Endothelial cell of umbilical vein (primary cell): ENCODE measurements at regions not wholly inside any gene's neighbourhood (a gene's known extent, or its start where the extent isn't known, plus 50 kb on each side); places are given as distances from the start of the nearest gene placed in this dataset.

ENCODE experiments used
- BruUV-seq: library from RNA; stranded (reverse); fragments of 400-500 nt; replicated peaks from 2 replicates; lab custom pipeline; 2021; lab: Mats Ljungman, UMichigan
- CTCF ChIA-PET: fragments of 300-600, 350-600 bp; sonication (Branson Sonifier 250); formaldehyde crosslinking; loops from one replicate; lab custom pipeline; 2021; ENCODE audit warnings: antibody characterized with exemption, inconsistent platforms; lab: Charles Lee
- POLR2A ChIA-PET: fragments of 300-600, 350-600 bp; sonication (Branson Sonifier 250); formaldehyde crosslinking; loops from one replicate; lab custom pipeline; 2021; ENCODE audit warnings: antibody characterized with exemption, inconsistent platforms; lab: Charles Lee
- DNase-seq: peaks from one replicate; pipeline ENCODE4 v3.0.0-alpha.2; 2011; ENCODE audit warnings: low read depth, low spot score
- FAIRE-seq: peaks from 2 replicates; lab custom pipeline; 2011; peaks lifted over from hg19 to GRCh38; lab: Jason Lieb, UNC
- H2AFZ ChIP-seq: 2 replicates; pipeline ENCODE4 v1.6.0; 2012; ENCODE audit warnings: low read depth, low read length, control low read depth, inconsistent platforms
- H3K27ac ChIP-seq: 2 replicates; pipeline ENCODE4 v1.5.1; 2011; ENCODE audit warnings: low read depth, mild to moderate bottlenecking, control low read depth, low read length, moderate library complexity; ENCODE audit not compliant: insufficient read depth
- H3K27me3 ChIP-seq, 2 experiments: 2 replicates each; pipeline versions ENCODE4 v1.6.0 to v1.6.1; 2011; ENCODE audit warnings: low read length in 2 of 2, mixed read lengths in 1 of 2; ENCODE audit not compliant: control insufficient read depth in 2 of 2, insufficient read depth in 2 of 2
- H3K36me3 ChIP-seq, 2 experiments: 2 replicates in 1 of 2; 3 replicates in 1 of 2; pipeline ENCODE4 v1.5.1; 2011; ENCODE audit warnings: low read length in 2 of 2, mild to moderate bottlenecking in 1 of 2, moderate library complexity in 1 of 2; ENCODE audit not compliant: control insufficient read depth in 2 of 2, insufficient read depth in 2 of 2; ENCODE audit errors: extremely low read depth in 1 of 2
- H3K4me1 ChIP-seq: 3 replicates; pipeline ENCODE4 v1.5.1; 2011; ENCODE audit warnings: mild to moderate bottlenecking, low read length; ENCODE audit not compliant: control insufficient read depth, insufficient read depth; ENCODE audit errors: extremely low read depth
- H3K4me2 ChIP-seq: 2 replicates; pipeline ENCODE4 v1.6.1; 2011; ENCODE audit warnings: low read length, control low read depth, mixed read lengths; ENCODE audit not compliant: insufficient read depth
- H3K4me3 ChIP-seq, 3 experiments: fragments of 200-600 bp in 1 of 3; sonication (generic), shearing (Covaris generic) in 1 of 3; replicated peaks in 1 of 3; 2 replicates each; pipeline ENCODE4 v1.5.1; 2011 to 2016; ENCODE audit warnings: control low read depth in 3 of 3, low read length in 3 of 3, mild to moderate bottlenecking in 2 of 3, inconsistent platforms in 1 of 3, low read depth in 1 of 3, moderate library complexity in 1 of 3; ENCODE audit not compliant: insufficient read depth in 1 of 3
- H3K79me2 ChIP-seq: 2 replicates; pipeline ENCODE4 v1.6.0; 2012; ENCODE audit warnings: low read length, inconsistent platforms; ENCODE audit not compliant: control insufficient read depth, insufficient read depth
- H3K9ac ChIP-seq: replicated peaks from 2 replicates; pipeline ENCODE3; 2011; ENCODE audit warnings: low read length, control low read depth; ENCODE audit not compliant: insufficient read depth; ENCODE audit errors: extremely low read depth
- H3K9me1 ChIP-seq: replicated peaks from 3 replicates; pipeline ENCODE4 v1.6.0; 2011; ENCODE audit warnings: mild to moderate bottlenecking, low read length; ENCODE audit not compliant: control insufficient read depth, insufficient read depth; ENCODE audit errors: extremely low read depth
- H3K9me3 ChIP-seq: replicated peaks from 2 replicates; pipeline ENCODE4 v1.5.1; 2012; ENCODE audit warnings: low read length, inconsistent platforms; ENCODE audit not compliant: control insufficient read depth, insufficient read depth
- H4K20me1 ChIP-seq: replicated peaks from 2 replicates; pipeline ENCODE3; 2011; ENCODE audit warnings: mild to moderate bottlenecking, low read length; ENCODE audit not compliant: control insufficient read depth, insufficient read depth; ENCODE audit errors: extremely low read depth
- EZH2 ChIP-seq: IDR thresholded peaks from 2 replicates; pipeline ENCODE4 v1.6.1; 2012; ENCODE audit warnings: borderline replicate concordance, low read depth, mild to moderate bottlenecking, moderate library complexity, low read length, inconsistent platforms; ENCODE audit not compliant: severe bottlenecking
- FOS ChIP-seq: IDR thresholded peaks from 2 replicates; pipeline ENCODE4 v1.6.1; 2011; ENCODE audit warnings: mild to moderate bottlenecking, low read length, moderate library complexity, borderline replicate concordance; ENCODE audit not compliant: insufficient read depth
- GATA2 ChIP-seq: IDR thresholded peaks from 2 replicates; pipeline ENCODE4 v1.7.0; 2011; ENCODE audit warnings: low read depth, mild to moderate bottlenecking, moderate library complexity, mixed read lengths, low read length; ENCODE audit not compliant: insufficient read length, insufficient read depth
- JUN ChIP-seq: IDR thresholded peaks from 2 replicates; pipeline ENCODE4 v1.6.1; 2011; ENCODE audit warnings: borderline replicate concordance, low read depth; ENCODE audit not compliant: insufficient read length, insufficient read depth
- MYC ChIP-seq: IDR thresholded peaks from one replicate; pipeline ENCODE4 v1.6.1; 2011; ENCODE audit warnings: mild to moderate bottlenecking, low read depth, low read length
- POLR2A ChIP-seq: IDR thresholded peaks from 2 replicates; pipeline ENCODE4 v1.6.1; 2012; ENCODE audit warnings: low read depth, mild to moderate bottlenecking, control low read depth, low read length
- POLR2AphosphoS5 ChIP-seq: IDR thresholded peaks from 2 replicates; pipeline ENCODE4 v1.6.1; 2012; ENCODE audit warnings: low read depth, mild to moderate bottlenecking, control low read depth, low read length, moderate library complexity; ENCODE audit not compliant: insufficient read depth
- dilution Hi-C: fragments of 300-500 bp; cut with MboI; formaldehyde crosslinking; loops from one replicate; pipeline ENCODE4 v1.15.0; 2019; ENCODE audit warnings: low sequenced_read_pairs; ENCODE audit not compliant: extremely low pct_ligation_motif_present
- intact Hi-C: fragments of 100-400 bp; cut with micrococcal nuclease; formaldehyde crosslinking; loops from one replicate; pipeline ENCODE4 v1.10.0; 2022
- TF ChIP-seq, protein P1 (sequence below), 2 donors: IDR thresholded peaks; 1 replicate in 1 of 2; 2 replicates in 1 of 2; pipeline ENCODE4 v1.5.1; 2011; ENCODE audit warnings: low read length in 2 of 2, mild to moderate bottlenecking in 2 of 2, moderate library complexity in 2 of 2, control low read depth in 1 of 2, inconsistent platforms in 1 of 2, low read depth in 1 of 2; ENCODE audit not compliant: insufficient read depth in 1 of 2; ENCODE audit errors: extremely low read depth in 1 of 2
- TF ChIP-seq, protein P2 (sequence below): IDR thresholded peaks from 2 replicates; pipeline ENCODE4 v1.6.1; 2011; ENCODE audit not compliant: insufficient read depth, insufficient read length

DNA sequence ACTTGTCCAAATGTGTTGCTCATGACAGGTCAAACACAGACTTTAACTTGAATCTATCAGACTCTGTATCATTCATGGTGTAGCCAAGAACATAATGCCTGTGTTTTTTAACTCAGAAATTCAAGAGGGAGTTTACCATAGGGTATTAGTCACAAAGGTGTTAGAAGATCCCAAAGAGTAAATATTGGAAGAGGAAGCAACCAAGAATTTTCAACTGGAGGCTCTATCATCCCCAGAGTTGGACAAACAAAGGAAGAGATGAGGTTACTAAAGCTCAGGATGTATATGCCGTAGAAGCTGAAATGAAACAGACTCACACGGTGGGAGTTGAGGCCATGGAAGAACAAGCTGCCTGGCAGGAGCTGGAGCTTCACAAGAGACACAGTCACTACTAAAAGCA, 116.2 kb upstream of the COL8A1 start:
- H3K36me3 ChIP-seq, result no peaks in the 10 kb centered on the region
- H3K4me3 ChIP-seq, result no peak overlapping the region
- TF ChIP-seq POLR2A, result no peak
- TF ChIP-seq GATA2, result no peak
- TF ChIP-seq, protein P1, sequence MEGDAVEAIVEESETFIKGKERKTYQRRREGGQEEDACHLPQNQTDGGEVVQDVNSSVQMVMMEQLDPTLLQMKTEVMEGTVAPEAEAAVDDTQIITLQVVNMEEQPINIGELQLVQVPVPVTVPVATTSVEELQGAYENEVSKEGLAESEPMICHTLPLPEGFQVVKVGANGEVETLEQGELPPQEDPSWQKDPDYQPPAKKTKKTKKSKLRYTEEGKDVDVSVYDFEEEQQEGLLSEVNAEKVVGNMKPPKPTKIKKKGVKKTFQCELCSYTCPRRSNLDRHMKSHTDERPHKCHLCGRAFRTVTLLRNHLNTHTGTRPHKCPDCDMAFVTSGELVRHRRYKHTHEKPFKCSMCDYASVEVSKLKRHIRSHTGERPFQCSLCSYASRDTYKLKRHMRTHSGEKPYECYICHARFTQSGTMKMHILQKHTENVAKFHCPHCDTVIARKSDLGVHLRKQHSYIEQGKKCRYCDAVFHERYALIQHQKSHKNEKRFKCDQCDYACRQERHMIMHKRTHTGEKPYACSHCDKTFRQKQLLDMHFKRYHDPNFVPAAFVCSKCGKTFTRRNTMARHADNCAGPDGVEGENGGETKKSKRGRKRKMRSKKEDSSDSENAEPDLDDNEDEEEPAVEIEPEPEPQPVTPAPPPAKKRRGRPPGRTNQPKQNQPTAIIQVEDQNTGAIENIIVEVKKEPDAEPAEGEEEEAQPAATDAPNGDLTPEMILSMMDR (IDR thresholded peaks at IDR 0.05; ENCODE audit: extremely low read depth in 1 of 2, insufficient read depth in 1 of 2, low read depth in 1 of 2, low read length in 2 of 2), result no peak
- TF ChIP-seq POLR2AphosphoS5, result no peak
- no peak for TF ChIP-seq JUN
- no peak for TF ChIP-seq MYC
- no peak for TF ChIP-seq EZH2
- TF ChIP-seq, protein P2, sequence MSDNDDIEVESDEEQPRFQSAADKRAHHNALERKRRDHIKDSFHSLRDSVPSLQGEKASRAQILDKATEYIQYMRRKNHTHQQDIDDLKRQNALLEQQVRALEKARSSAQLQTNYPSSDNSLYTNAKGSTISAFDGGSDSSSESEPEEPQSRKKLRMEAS, result no peak
- TF ChIP-seq FOS, result no peak
- no peaks in the 10 kb centered on the region for H3K9me3 ChIP-seq
- BruUV-seq, result no TSS peak
- ChIA-PET CTCF (interaction anchor here (0.8 to 1.2 kb wide), 3 partner anchors 10 to 498 kb away, joined by 4 to 8 read pairs (median 5); no protein-coding TSS in a partner anchor), POLR2A (no interaction called here)
- no peak overlapping the region for H3K4me2 ChIP-seq
- H2AFZ ChIP-seq, result no peak overlapping the region
- no peaks in the 10 kb centered on the region for H3K79me2 ChIP-seq
- H3K27ac ChIP-seq, result no peak overlapping the region
- no peak overlapping the region for H3K9ac ChIP-seq
- no peaks in the 10 kb centered on the region for H4K20me1 ChIP-seq
- no peak for FAIRE-seq
- no peak for DNase-seq
- dilution Hi-C loops (no loop called here), intact Hi-C loops (no loop called here)
- no peaks in the 10 kb centered on the region for H3K27me3 ChIP-seq
- no peaks in the 10 kb centered on the region for H3K9me1 ChIP-seq
- H3K4me1 ChIP-seq, result peaks cover 9% of the 10 kb centered on the region
